Uterus (tissue), 2 donors: ENCODE measurements at regions not wholly inside any gene's neighbourhood (a gene's known extent, or its start where the extent isn't known, plus 50 kb on each side); places are given as distances from the start of the nearest gene placed in this dataset.

Experiments used
- CTCF ChIP-seq, 4 experiments: fragments of 200-600 bp in 2 of 4; fragments of 450-650 bp in 2 of 4; sonication (generic) in 2 of 4; IDR thresholded peaks; one replicate each; pipeline ENCODE4 v1.5.1; 2016 to 2019; ENCODE audit warnings: antibody characterized with exemption in 4 of 4, mild to moderate bottlenecking in 2 of 4, moderate library complexity in 1 of 4
- POLR2A ChIP-seq, 2 donors: fragments of 450-650 bp; IDR thresholded peaks; one replicate each; pipeline ENCODE4 v1.6.1; 2016; ENCODE audit warnings: antibody characterized with exemption in 2 of 2, mild to moderate bottlenecking in 1 of 2, moderate library complexity in 1 of 2

GRCh38 chrX:43121637-43122036 lies 343.7 kb upstream of the PPP1R2C start:
- TF ChIP-seq CTCF (IDR thresholded peaks at IDR 0.05) (no peak), POLR2A (IDR thresholded peaks at IDR 0.05) (no peak)
